ENCODE measurements at regions not wholly inside any gene's neighbourhood (a gene's known extent, or its start where the extent isn't known, plus 50 kb on each side); places are given as distances from the start of the nearest gene placed in this dataset.

DNA sequence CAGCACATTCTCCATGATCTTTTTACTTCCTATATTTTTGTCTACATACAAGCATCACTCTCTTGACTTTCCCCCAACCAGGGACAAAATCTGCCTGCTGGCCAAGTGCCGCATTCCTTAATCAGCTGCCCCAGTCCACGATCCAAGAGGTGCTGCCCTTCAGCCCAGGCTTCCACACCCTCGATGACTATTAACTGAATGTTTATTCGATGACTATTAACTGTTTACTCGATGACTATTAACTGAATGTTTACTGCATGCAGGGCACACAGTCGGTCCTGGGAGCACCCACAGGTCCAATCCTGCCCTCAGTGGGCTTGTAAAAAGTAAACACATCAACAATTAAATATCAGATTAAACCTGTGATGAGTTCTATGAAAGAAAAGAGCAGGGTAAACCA is 256.9 kb downstream of the ARRDC4 start:
- TF ChIP-seq CTCF (IDR thresholded peaks at IDR 0.05; ENCODE audit: low read depth, low read length) (no peak), EZH2phosphoT487 (IDR thresholded peaks at IDR 0.05; ENCODE audit: low read depth) (no peak)

Data from OCI-LY3 (cell line).